BJ (cell line): ENCODE measurements at regions not wholly inside any gene's neighbourhood (a gene's known extent, or its start where the extent isn't known, plus 50 kb on each side); places are given as distances from the start of the nearest gene placed in this dataset.
"Not testable (repeated sequence)": the region's sequence is repeated elsewhere in the genome, so short reads cannot be mapped to it uniquely, and the experiment has no call there.

Source experiments
- CTCF ChIA-PET: fragments of 350-600 bp; formaldehyde crosslinking; extraction: SDS; loops from one replicate; lab custom pipeline; 2021; ENCODE audit warnings: antibody characterized with exemption, inconsistent platforms; lab: Yijun Ruan, JAX
- POLR2A ChIA-PET: fragments of 300-600 bp; sonication (Branson Sonifier 250); formaldehyde crosslinking; extraction: SDS; loops from one replicate; lab custom pipeline; 2021; ENCODE audit warnings: antibody characterized with exemption; lab: Charles Lee
- DNase-seq: peaks from one replicate; pipeline ENCODE4 v3.0.0-alpha.2; 2011; ENCODE audit warnings: low read depth
- H3K27me3 ChIP-seq: 2 replicates; pipeline ENCODE4 v1.6.0; 2011; ENCODE audit warnings: low read length; ENCODE audit not compliant: control insufficient read depth, insufficient read depth
- H3K36me3 ChIP-seq: 2 replicates; pipeline ENCODE4 v1.5.1; 2011; ENCODE audit warnings: low read length; ENCODE audit not compliant: control insufficient read depth, insufficient read depth
- H3K4me3 ChIP-seq: 2 replicates; pipeline ENCODE4 v1.5.1; 2011; ENCODE audit warnings: low read depth, mild to moderate bottlenecking, control low read depth, low read length
- CTCF ChIP-seq: IDR thresholded peaks from 2 replicates; pipeline ENCODE4 v1.5.1; 2011; ENCODE audit warnings: low read depth, mild to moderate bottlenecking, control low read depth, inconsistent platforms, low read length, moderate library complexity; ENCODE audit not compliant: insufficient read depth

GRCh38 chr4:17008834-17009345 is 110.4 kb upstream of the LDB2 start:
- Histone ChIP-seq H3K27me3 (no peaks in the 10 kb centered on the region), H3K36me3 (no peaks in the 10 kb centered on the region), H3K4me3 (no peak overlapping the region)
- ChIA-PET POLR2A (no interaction called here), CTCF (interaction anchor here (0.7 kb wide), 1 partner anchor 52 kb away, joined by 5 read pairs; no protein-coding TSS in a partner anchor)
- DNase-seq = no peak
- no peak for TF ChIP-seq CTCF

- H3K36me3 ChIP-seq, POLR2A ChIA-PET: not testable (repeated sequence)
These were observed 105.4 kb upstream of the LDB2 start for GRCh38 chr4:17003606-17004392.

GRCh38 chr4:16995451-16995850 is 97.0 kb upstream of the LDB2 start:
- DNase-seq = no peak
- Histone ChIP-seq H3K27me3 (no peaks in the 10 kb centered on the region), H3K36me3 (no peaks in the 10 kb centered on the region), H3K4me3 (no peak overlapping the region)
- POLR2A ChIA-PET = interaction anchor here (0.6 kb wide), 1 partner anchor 182 kb away, joined by 7 read pairs; no protein-coding TSS in a partner anchor
- no peak for TF ChIP-seq CTCF
- CTCF ChIA-PET = no interaction called here

More at GRCh38 chr4:17003606-17004392, 105.4 kb upstream of the LDB2 start:
- DNase-seq, H3K27me3 ChIP-seq, H3K4me3 ChIP-seq, CTCF ChIA-PET: not testable (repeated sequence)

GRCh38 chr4:16993956-16994840 is 95.8 kb upstream of the LDB2 start:
- Histone ChIP-seq H3K27me3 (no peaks in the 10 kb centered on the region), H3K4me3 (no peak overlapping the region), H3K36me3 (no peaks in the 10 kb centered on the region)
- DNase-seq = no peak
- no peak for TF ChIP-seq CTCF
- ChIA-PET CTCF (no interaction called here), POLR2A (no interaction called here)

- TF ChIP-seq CTCF = no peak
- no peak for DNase-seq
- no peaks in the 10 kb centered on the region for H3K36me3 ChIP-seq
- no peaks in the 10 kb centered on the region for H3K27me3 ChIP-seq
- no peak overlapping the region for H3K4me3 ChIP-seq
- ChIA-PET POLR2A (no interaction called here), CTCF (no interaction called here)
These were observed 94.3 kb upstream of the LDB2 start for GRCh38 chr4:16992566-16993225.
